ENCODE measurements at regions not wholly inside any gene's neighbourhood (a gene's known extent, or its start where the extent isn't known, plus 50 kb on each side); places are given as distances from the start of the nearest gene placed in this dataset.

DNA sequence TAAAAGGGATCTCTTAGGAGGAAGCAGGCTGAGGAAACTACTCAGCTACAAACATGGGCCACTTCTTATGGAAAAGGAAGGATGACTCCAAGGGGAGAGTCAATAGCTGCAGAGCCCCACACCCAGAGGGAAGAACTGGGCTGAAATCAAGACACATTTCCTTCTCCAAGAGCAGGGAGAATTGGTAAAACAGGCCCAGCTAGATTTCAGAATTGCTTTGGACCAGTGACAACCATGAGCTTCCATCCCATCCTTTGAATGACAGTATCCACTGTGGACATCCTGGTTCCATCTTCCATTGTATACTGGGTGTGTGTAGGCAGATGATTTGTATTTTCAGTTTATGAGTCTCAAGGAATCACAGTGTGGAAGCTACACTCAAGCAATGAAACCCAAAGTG, 267.5 kb downstream of the IRF8 start:
- DNase-seq: no peak

DNA sequence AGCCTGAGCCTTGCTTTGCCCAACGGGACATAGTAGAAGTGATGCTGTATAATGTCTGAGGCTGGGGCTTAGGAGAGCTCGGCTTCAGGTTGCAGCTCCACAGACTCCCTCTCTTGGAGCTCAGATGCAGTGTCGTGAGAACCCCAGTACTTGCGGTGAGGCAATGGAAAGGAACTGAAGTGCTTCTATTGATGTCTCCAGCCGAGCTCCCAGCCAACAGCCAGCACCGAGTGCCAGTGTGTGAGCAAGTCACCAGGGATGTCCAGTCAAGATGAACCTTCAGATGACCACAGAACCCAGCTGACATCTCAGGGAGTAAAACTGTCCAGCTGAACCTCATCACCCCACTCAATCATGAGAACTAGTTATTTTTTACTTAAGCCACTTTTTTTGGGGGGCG, 268.1 kb downstream of the IRF8 start:
- DNase-seq: no peak

DNA sequence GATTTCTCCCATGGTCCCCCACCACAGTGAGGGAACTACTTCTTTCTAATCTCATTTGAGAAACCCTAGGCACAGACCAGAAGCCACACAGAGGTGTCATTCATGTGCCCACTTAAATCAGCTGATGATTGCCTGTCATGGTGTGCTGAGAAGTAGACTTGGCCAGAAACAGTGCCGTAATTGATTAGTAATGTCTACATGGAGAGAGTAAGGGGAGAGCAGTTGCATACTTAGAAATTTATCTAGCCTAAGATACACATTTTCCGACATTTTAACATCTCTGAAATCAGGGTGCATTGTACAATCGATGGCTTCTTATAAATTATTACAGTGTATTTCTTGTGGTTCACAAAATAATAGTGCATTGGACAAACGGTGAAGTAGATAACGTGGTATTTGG, 271.8 kb downstream of the IRF8 start:
- no peak for DNase-seq

DNA sequence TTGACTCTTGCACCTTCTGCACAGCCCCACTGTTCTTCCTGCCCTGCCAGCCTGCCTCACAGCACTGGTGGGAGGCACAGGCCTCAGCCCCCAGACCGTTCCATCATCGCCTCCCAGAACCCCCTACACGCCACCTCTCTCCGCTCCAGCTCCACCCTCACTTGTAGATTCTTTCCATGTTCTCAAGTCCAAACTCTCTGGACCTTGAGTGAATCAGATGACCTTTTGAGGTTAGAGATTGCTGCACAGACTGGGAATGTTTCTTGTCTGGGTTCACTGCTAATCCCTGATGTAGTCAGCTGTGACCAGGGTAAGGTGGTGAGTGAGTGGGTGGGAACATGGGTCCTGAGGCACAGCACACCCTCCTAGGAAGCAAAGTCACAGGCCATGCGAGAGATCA, 272.4 kb downstream of the IRF8 start:
- DNase-seq: no peak

DNA sequence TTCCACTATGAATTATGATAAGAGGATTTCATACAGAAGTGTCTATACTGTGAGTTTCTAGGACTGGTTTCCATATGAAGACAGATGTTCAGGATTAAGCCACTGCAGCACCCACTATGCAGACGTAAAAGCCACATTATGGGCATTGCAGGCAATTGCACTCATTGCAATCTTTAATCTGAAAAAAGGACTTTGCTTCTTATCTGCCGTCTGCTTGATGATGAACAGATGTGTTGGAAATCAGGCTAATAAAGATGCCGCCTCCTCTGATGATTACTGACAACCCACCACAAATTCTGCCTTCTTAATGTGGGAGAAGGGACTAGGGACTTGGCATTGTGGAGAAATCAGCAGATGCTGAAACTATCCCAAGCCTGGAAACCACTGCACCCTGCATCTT, 276.9 kb downstream of the IRF8 start:
- DNase-seq: no peak

DNA sequence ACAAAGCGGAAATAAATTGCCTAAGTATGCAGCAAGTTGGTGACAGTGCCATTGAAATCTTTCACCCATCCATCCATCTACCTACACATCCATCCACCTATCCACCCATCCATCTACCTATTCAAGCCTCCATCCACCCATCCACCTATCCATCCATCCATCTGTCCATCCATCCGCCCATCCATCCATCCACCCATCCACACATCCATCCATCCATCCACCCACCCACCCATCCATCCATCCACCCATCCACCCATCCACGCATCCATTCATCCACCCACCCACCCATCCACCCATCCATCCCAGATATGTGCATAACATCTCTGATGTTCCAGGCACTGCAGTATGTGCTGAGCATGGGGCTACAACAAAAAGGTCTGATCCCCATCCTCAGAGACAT, 277.5 kb downstream of the IRF8 start:
- DNase-seq: no peak

DNA sequence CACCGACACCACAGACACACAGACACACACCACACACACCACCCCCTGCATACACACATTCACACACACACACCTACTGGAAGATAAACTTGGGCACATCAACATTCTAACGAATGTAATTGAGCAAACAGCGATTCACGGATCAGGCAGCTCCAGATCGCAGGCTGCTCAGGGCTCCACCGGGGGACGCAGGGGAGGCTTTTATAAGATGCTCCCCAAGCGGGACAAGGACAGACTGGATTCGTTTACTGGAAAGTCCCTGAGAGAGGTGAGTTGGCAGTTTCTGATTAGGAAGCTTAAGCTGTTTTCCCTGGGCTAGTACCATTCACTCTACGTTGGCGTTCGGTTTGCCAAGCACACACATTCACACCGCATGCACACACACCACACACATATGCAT, 281.3 kb downstream of the IRF8 start:
- DNase-seq: no peak

DNA sequence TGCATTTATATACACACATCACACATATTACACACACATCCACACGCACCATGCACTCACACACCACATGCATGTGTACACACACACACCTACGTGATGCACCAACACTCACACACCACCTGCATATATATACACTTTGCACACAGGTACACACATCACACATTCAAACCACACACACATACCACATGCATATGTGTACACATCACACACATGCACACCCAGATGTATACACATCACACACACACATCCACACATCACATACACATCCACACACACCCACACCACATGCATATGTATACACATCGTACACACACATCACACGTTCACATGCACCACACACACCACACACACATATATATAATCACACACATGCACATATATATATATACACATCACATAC, 281.8 kb downstream of the IRF8 start:
- no peak for DNase-seq

DNA sequence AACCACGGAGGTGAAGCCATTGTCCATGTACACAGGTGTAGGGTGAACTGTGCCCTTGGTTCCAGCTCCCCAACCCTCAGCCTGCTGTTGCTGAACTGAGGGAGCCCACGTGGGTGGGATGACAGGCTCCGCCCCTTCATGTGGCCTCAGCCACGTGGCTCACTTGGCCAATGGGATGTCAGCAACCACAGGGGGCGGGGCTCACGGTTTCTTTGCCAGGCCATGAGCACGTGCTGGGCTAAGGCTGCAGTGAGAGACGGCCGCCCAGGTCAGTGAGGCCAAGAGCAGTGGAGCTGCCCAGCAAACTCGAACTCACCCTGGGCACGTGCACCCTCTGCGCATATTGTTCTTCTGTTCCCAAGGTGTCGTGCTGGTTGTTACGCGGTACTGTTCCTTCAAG, 282.6 kb downstream of the IRF8 start:
- no peak for DNase-seq

DNA sequence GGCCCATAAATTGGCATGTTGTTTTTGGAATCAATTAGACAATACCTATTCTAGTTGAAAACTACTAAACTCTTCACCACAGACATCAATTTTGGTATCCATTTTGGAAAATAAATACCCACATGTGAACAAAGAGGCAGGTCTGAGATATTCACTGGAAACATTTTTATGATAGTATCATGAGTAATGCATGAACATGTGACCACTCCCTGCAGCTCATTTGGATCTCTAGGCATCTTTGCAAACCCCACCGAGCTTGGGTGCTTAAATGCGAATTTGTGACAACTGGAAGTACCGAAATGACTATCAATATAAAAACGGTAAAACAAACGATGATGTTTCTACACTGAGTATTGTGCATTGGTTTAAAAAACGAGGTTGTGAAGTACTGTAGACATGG, 285.2 kb downstream of the IRF8 start:
- DNase-seq: no peak

DNA sequence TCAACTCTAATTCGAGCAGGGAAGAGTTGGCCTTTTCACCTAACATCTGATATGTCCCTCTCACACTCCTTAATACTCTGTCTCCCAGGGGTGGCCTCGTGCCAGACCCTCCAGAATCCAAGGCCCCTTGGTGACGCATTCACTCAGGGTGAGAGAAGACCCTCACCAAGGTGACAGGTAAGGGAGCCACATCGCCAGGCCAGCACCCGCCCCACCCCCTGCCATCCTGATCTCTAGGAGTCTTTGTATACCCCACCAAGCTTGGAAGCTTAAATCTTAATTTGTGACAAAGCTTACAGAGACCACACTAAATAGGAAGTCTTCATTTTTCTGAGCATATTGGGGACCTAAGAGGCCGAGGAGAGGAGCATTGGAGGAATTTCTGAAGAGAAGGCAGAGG, 286.1 kb downstream of the IRF8 start:
- DNase-seq: no peak

DNA sequence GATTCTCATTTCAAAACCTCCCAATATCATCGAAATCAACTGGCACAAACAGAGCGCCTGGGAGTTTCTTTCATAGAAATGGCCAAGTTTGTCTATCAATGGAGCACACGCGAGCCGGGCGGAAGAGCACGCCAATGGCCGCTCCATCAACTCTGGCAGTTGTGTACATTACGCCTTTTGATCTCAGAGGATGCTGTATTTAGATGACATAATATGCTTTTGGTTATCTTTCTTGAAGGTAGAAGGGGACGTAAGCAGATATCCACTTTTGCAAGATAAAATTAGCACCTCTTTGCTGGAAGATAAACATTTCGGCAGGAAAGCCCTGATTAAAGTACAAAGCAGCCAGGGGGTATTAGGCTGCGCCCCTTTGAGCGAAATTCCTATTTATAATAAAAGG, 287.4 kb downstream of the IRF8 start:
- DNase-seq: no peak

DNA sequence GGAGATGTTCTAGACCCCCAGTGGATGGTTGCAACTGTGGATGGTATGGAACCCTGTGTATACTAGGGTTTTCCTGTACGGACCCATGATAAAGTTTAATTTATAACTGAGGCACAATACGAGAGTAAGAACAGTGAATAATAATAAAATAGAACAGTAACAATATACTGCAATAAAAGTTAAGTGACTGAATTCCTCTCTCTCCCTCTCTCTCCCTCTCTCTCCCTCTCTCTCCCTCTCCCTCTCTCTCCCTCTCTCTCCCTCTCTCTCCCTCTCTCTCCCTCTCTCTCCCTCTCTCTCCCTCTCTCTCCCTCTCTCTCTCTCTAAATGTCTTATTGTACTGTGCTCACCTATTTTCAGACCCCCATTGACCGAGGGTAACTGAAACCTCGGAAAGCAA, 291.0 kb downstream of the IRF8 start:
- DNase-seq: no peak

DNA sequence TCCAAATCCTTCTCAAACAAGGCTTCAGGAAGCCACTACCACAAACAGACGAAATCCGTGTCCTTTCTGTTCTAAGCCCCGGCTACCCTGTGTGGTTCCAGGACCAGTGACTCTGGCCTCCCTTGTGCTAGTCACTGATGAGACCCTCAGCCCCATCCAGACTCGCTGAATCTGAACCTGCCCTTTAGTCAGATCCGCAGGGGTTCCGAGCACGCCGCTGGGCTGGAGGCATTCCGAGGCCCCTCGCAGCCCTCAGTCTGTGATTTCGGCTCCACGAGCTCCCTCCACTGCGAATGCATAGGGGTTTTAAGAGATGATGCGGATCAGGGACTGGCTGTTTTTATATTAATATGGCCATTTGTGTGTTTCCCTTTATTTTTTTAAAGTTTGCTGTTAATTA, 292.7 kb downstream of the IRF8 start:
- no peak for DNase-seq

DNA sequence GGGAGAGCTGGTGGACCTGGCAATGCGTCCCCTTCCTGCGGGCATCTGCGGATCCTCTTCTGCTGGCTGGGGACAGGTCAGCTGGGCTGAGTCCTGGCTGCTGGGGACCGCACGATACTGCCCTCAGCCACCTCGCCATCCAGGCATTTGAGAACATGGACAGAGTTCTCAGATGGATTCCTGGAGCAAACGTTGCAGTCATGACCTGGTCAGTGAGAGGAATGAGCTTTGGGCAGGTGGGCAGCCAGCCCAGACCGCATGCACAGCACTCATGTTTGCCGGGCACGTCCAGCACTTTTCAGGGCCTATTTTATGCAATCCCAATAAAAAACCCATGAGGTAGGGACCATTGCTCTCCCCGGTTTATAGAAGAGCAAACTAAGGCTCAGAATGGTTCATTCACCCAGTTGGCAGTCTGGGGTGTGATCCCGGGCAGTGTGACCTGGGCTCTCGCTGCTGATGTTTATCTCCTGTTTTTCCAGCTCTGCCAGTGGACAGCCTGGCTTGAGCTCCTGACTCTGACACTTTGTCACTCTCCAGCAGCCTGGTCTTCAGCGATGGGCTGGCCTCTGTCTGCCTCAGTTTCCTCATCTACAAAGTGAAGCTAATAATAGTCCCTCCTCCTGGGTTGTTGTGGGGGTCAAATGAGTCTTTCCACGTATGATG, 294.7 kb downstream of the IRF8 start:
- DNase-seq: no peak

DNA sequence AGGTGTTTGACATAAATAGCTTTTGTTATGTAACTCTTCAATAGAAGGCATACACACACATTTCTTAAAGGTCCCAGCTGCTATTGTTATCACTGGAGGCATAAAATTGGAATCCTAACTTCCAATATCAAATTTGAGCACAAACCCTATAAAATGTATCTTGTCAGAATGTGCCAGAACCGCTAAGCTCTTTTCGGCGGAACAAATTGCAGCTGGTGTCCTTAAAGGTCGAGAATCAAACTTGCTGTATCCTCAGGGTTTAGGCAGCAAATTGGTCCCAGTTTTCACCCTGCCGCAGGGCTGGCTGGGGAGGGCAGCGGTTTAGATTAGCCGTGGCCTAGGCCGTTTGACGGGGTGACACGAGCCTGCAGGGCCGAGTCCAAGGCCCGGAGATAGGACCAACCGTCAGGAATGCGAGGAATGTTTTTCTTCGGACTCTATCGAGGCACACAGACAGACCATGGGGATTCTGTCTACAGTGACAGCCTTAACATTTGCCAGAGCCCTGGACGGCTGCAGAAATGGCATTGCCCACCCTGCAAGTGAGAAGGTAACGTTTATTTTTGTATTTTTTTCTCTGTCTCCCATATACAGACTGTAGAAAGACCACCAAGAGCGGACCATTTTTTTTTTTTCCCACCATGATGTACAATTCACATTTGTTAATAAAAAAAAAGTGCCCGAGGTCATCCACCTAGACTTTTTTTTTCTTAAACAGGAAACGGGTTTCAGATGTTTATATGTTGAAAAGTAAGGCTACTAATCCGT, 297.1 kb downstream of the IRF8 start:
- DNase-seq: no peak

DNA sequence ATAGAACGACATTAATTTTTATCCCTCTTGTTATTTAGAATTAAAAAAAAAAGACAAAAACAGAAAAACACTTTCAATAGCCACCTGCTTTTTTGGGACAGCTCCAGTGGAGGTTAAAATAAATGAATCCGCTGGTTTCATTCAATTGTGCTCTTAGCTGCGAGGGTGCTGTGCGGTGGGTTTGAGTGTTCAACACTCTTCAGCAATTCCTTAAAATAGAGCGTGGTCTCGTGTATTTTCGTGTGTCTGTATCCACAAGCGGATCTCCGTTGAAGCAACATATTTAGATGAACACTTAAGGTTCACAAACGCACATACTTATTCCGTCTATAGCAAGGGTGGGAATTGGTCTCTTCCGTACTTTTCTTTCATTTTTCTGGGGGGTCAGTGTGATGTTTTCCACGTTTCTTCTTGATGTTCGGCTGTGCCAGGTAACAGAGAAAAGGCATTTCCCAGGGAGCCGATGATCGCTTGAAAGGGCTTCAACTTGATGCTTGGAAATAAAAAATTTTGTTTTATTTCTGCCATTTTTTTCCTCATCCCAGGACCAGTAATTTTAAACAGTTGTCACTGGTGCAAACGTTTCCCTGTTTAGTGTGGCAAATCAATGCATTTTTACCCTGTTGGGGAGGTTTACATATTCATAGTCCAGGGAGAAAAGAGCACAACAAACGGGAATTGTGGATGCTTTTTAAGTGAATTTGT, 297.9 kb downstream of the IRF8 start:
- DNase-seq: no peak

DNA sequence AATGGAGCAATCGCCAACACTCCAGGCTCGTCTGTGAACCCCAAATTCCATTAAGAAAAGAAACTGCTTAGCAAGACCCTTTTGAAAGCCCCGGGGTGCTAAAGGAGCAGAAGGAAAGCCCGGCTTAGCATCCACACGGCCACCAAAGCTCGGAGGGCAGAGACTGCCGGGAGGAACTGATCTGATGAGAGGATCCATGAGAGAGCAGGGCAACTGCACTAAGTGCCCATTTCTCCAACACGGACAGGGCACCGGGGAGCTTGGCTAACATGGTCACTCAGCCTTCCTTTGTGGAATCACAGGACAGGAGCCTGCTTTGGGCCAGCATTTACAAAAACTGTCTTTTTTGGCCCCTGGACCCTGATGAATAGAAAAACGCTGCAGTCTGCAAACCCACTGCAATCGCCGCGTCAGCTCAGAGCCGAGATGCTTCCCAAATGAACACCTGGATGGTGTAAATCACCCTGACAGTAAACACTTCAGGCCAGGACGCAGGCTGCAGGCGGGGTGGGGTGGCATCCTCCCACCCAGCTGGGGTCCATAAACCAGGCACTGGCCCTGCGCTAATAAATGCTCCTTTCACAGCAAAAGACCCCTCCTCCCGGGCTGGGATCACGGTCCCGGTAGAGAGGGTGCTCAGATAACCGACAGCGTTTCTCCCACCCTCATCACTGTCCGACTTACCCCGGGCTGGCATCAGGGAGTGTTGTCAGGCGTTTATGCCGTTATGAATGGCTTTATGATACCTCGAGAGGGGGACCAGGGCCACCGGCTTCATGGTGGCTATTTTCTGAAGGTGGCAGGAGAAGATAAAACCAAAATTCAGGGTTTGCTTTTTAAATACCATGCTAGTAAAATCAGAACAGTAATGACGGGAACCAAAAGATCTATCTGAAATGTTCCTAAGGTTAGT, 299.5 kb downstream of the IRF8 start:
- no peak for DNase-seq

DNA sequence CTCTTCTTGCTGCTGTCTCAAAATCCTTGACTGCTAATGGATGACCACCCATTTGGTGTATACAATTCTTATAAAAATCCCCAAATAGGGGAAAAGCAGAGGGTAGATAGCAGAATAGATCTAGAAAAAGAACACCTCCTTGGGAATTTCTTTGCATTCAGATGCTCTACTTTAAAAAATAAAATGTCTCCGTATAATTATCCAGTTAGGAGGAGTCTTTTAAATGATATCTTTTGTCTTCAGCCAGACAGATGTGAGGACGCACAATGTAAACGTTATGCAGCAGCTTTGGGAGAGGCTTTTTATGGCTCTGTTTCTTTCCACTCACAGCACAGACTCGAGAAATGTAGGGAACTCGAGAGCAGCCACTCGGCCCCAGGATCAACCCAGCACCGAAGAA, 300.2 kb downstream of the IRF8 start:
- no peak for DNase-seq

DNA sequence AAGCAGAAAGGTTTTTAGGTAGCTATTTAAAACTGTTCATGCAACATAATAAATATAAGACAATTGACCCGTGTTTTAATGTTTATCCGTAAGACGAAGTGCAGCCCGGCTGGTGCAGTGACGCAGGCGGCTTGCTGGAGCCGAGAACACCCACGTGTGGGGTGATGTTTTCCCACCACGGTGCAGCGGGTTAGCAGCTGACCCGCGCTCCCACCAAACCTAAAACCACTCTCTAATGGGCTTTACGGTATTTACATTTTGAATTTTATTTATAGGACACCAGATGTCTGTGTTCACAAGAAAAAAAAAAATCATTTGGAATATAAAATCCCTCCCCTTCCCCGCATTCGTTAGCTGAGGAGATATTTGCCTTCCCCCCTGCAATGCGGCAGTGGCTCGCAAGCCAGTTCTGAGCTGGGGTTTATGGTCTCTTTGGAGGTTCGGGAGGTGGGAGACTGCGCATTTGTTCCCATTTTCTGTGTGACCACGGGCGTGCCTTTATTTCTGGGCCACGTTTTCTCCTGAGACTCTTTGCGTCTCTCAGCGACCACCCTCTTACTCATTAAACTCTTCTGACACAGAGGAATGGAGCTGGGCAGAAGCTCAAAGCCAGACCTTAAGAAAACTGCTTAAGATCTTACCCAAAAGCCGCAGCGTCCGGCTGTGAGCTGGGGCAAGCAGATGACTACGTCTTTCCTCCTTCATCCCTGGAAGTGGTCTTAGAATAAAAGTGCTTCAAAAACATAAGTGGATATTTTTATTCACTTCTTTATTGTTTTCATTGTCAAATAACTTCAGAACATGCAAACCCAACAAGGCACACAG, 301.1 kb downstream of the IRF8 start:
- no peak for DNase-seq

DNA sequence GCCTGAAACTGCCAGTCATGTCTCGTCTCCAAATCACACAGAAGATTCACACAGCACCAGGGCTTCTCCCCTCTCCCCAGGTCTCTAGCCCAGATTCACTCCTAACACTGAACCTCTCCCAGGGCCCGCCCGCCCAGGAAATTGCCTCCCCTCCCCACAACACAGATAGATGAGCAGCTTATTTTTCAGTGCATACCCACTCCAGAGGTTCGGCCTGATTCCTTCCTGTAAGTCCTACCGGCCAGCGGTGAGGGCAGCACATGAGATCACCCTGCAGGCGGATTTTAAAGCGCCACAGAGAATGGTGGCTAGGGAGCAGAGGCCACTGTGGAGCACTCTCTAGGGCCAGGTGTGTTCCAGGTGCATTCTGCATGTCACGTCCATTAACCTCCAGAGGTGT, 301.8 kb downstream of the IRF8 start:
- no peak for DNase-seq

DNA sequence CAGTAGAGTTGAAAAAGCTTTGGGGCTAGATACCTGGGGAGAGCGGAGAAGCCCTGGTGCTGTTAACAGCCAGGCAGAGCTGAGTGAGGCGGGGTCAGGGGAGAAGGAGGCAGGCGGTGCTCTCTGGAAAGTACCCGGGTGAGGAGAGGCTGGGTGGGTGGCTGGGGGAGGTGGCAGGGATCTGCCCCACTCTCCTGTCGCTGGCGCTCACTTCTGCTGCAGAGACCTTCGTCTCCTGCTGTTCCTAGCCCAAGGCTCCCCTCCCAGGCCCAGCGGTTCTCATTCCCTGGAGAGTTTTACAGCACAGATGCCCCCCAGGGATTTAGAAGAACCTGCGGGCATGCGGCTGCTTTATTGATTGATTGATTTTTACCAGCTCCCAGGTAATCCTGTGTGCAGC, 302.8 kb downstream of the IRF8 start:
- DNase-seq: no peak
